Trophoblast cell (in vitro differentiated cells and primary cell): ENCODE measurements at regions not wholly inside any gene's neighbourhood (a gene's known extent, or its start where the extent isn't known, plus 50 kb on each side); places are given as distances from the start of the nearest gene placed in this dataset.
"Not testable (repeated sequence)": the region's sequence is repeated elsewhere in the genome, so short reads cannot be mapped to it uniquely, and the experiment has no call there.

Experiments used
- DNase-seq, 2 donors: peaks; one replicate each; pipeline ENCODE4 v3.0.0-alpha.2; 2016
- H2AFZ ChIP-seq: 2 replicates; pipeline ENCODE4 v1.6.1; 2013; ENCODE audit warnings: low read length, moderate library complexity, mild to moderate bottlenecking; ENCODE audit not compliant: insufficient read depth, poor library complexity
- H2AK5ac ChIP-seq: 2 replicates; pipeline ENCODE4 v1.6.1; 2013; ENCODE audit warnings: mild to moderate bottlenecking, low read length
- H2BK120ac ChIP-seq: 2 replicates; pipeline ENCODE4 v1.6.1; 2013; ENCODE audit warnings: low read length, mild to moderate bottlenecking, moderate library complexity; ENCODE audit not compliant: insufficient read depth, poor library complexity
- H2BK12ac ChIP-seq: 2 replicates; pipeline ENCODE4 v1.6.1; 2013; ENCODE audit warnings: mild to moderate bottlenecking, low read length, moderate library complexity
- H2BK5ac ChIP-seq: 2 replicates; pipeline ENCODE4 v1.6.1; 2013; ENCODE audit warnings: low read length, low read depth, moderate library complexity, mild to moderate bottlenecking; ENCODE audit not compliant: poor library complexity
- H3K14ac ChIP-seq: 2 replicates; pipeline ENCODE4 v1.6.1; 2013; ENCODE audit warnings: mild to moderate bottlenecking, low read length
- H3K18ac ChIP-seq: 2 replicates; pipeline ENCODE4 v1.6.1; 2013; ENCODE audit warnings: mild to moderate bottlenecking, low read length
- H3K23ac ChIP-seq: 2 replicates; pipeline ENCODE4 v1.6.1; 2013; ENCODE audit warnings: low read length
- H3K27ac ChIP-seq: 2 replicates; pipeline ENCODE4 v1.5.1; 2013; ENCODE audit warnings: low read depth, mild to moderate bottlenecking, inconsistent platforms, low read length, moderate library complexity
- H3K27me3 ChIP-seq: 2 replicates; pipeline ENCODE4 v1.6.1; 2013; ENCODE audit warnings: inconsistent platforms, mild to moderate bottlenecking, low read length, moderate library complexity; ENCODE audit not compliant: insufficient read depth
- H3K36me3 ChIP-seq, 2 experiments: 1 replicate in 1 of 2; 2 replicates in 1 of 2; pipeline ENCODE4 v1.6.1; 2013; ENCODE audit warnings: low read length in 2 of 2, mild to moderate bottlenecking in 2 of 2, moderate library complexity in 1 of 2; ENCODE audit not compliant: insufficient read depth in 2 of 2, control insufficient read depth in 1 of 2
- H3K4ac ChIP-seq: 2 replicates; pipeline ENCODE4 v1.6.1; 2013; ENCODE audit warnings: low read depth, mild to moderate bottlenecking, low read length, moderate library complexity
- H3K4me1 ChIP-seq, 2 experiments: 1 replicate in 1 of 2; 2 replicates in 1 of 2; pipeline ENCODE4 v1.6.1; 2013; ENCODE audit warnings: low read length in 2 of 2, mild to moderate bottlenecking in 2 of 2, moderate library complexity in 1 of 2; ENCODE audit not compliant: insufficient read depth in 2 of 2, control insufficient read depth in 1 of 2
- H3K4me2 ChIP-seq: 2 replicates; pipeline ENCODE4 v1.6.1; 2013; ENCODE audit warnings: inconsistent platforms, mild to moderate bottlenecking, low read length, moderate library complexity
- H3K4me3 ChIP-seq: 2 replicates; pipeline ENCODE4 v1.5.1; 2013; ENCODE audit warnings: mild to moderate bottlenecking, low read depth, low read length, inconsistent platforms
- H3K79me1 ChIP-seq: one replicate; pipeline ENCODE4 v1.6.1; 2013; ENCODE audit warnings: low read length
- H3K79me2 ChIP-seq: 2 replicates; pipeline ENCODE4 v1.6.1; 2013; ENCODE audit warnings: low read length, mild to moderate bottlenecking; ENCODE audit not compliant: control insufficient read depth, insufficient read depth, poor library complexity
- H3K9ac ChIP-seq: 2 replicates; pipeline ENCODE4 v1.6.1; 2013; ENCODE audit warnings: mild to moderate bottlenecking, low read length
- H3K9me3 ChIP-seq: 2 replicates; pipeline ENCODE4 v1.6.1; 2013; ENCODE audit warnings: low read depth, mild to moderate bottlenecking, control low read depth, inconsistent platforms, low read length; ENCODE audit not compliant: insufficient read depth
- H4K12ac ChIP-seq: 2 replicates; pipeline ENCODE4 v1.6.1; 2013; ENCODE audit warnings: low read depth, mild to moderate bottlenecking, low read length, moderate library complexity
- H4K8ac ChIP-seq: 2 replicates; pipeline ENCODE4 v1.6.1; 2013; ENCODE audit warnings: low read depth, mild to moderate bottlenecking, low read length, moderate library complexity
- H4K91ac ChIP-seq: one replicate; pipeline ENCODE4 v1.6.1; 2013; ENCODE audit warnings: low read depth, mild to moderate bottlenecking, low read length, moderate library complexity
- WGBS: extraction: QIAGEN DNeasy Blood & Tissue Kit; methylation state at CpG from one replicate; pipeline ENCODE4 v1.1.7; 2013; ENCODE audit warnings: missing lambda C conversion rate; ENCODE audit not compliant: insufficient read length, insufficient coverage; ENCODE audit errors: extremely low coverage; 5-methylcytosine and 5-hydroxymethylcytosine counted together

GRCh38 chr4:8722556-8722955 lies 130.0 kb downstream of the CPZ start:
- H3K36me3 ChIP-seq, result no peaks in the 10 kb centered on the region
- no CpG with 5 or more reads among the region's 9 CpGs for WGBS

GRCh38 chr4:8721621-8722020 lies 129.1 kb downstream of the CPZ start:
- Histone ChIP-seq H3K4ac (no peak overlapping the region), H3K4me3 (no peak overlapping the region), H4K12ac (no peak overlapping the region), H3K9ac (no peak overlapping the region), H2AK5ac (no peak overlapping the region), H2BK12ac (no peak overlapping the region), H3K79me1 (no peaks in the 10 kb centered on the region), H3K4me2 (no peak overlapping the region), H3K36me3 (no peaks in the 10 kb centered on the region), H2AFZ (no peak overlapping the region), H3K18ac (no peak overlapping the region), H3K4me1 (no peaks in the 10 kb centered on the region), H3K9me3 (peaks cover 3% of the 10 kb centered on the region), H3K27me3 (no peaks in the 10 kb centered on the region), H3K14ac (no peak overlapping the region), H2BK5ac (no peak overlapping the region), H2BK120ac (no peak overlapping the region), H3K27ac (no peak overlapping the region), H4K91ac (no peak overlapping the region), H3K79me2 (no peaks in the 10 kb centered on the region), H3K23ac (no peak overlapping the region), H4K8ac (no peak overlapping the region)
- DNase-seq, result no peak
- WGBS, result no CpG with 5 or more reads among the region's 8 CpGs

More at GRCh38 chr4:8722556-8722955, 130.0 kb downstream of the CPZ start:
- Histone ChIP-seq H3K79me2 (no peaks in the 10 kb centered on the region), H2AK5ac (no peak overlapping the region), H3K18ac (no peak overlapping the region), H3K14ac (no peak overlapping the region), H3K4ac (no peak overlapping the region), H3K27me3 (no peaks in the 10 kb centered on the region), H3K4me3 (no peak overlapping the region), H3K27ac (no peak overlapping the region), H3K9me3 (peaks cover 3% of the 10 kb centered on the region), H4K12ac (no peak overlapping the region), H3K23ac (no peak overlapping the region), H2BK5ac (no peak overlapping the region), H3K4me2 (no peak overlapping the region), H2BK12ac (no peak overlapping the region), H2AFZ (no peak overlapping the region), H3K9ac (no peak overlapping the region), H3K79me1 (no peaks in the 10 kb centered on the region), H4K8ac (no peak overlapping the region), H4K91ac (no peak overlapping the region), H2BK120ac (no peak overlapping the region), H3K4me1 (no peaks in the 10 kb centered on the region)
- DNase-seq, result no peak

- H3K36me3 ChIP-seq, result no peaks in the 10 kb centered on the region
- WGBS, result no CpG with 5 or more reads among the region's 8 CpGs
- no peaks in the 10 kb centered on the region for H3K79me2 ChIP-seq
- H4K12ac ChIP-seq, result no peak overlapping the region
- no peak overlapping the region for H2AK5ac ChIP-seq
- H3K4me1 ChIP-seq, result no peaks in the 10 kb centered on the region
- no peak overlapping the region for H2BK12ac ChIP-seq
- no peak overlapping the region for H3K4me3 ChIP-seq
- H3K27ac ChIP-seq, result no peak overlapping the region
- H3K23ac ChIP-seq, result no peak overlapping the region
- H3K27me3 ChIP-seq, result no peaks in the 10 kb centered on the region
- no peak overlapping the region for H3K4ac ChIP-seq
- no peak overlapping the region for H3K9ac ChIP-seq
- no peak for DNase-seq
- no peak overlapping the region for H2BK120ac ChIP-seq
- no peak overlapping the region for H2BK5ac ChIP-seq
- H3K79me1 ChIP-seq, result no peaks in the 10 kb centered on the region
- no peak overlapping the region for H4K8ac ChIP-seq
- H3K9me3 ChIP-seq, result peaks cover 3% of the 10 kb centered on the region
- no peak overlapping the region for H3K14ac ChIP-seq
- H4K91ac ChIP-seq, result no peak overlapping the region
- no peak overlapping the region for H3K4me2 ChIP-seq
- no peak overlapping the region for H3K18ac ChIP-seq
- H2AFZ ChIP-seq, result no peak overlapping the region
Measured at GRCh38 chr4:8719421-8719820, 126.9 kb downstream of the CPZ start.

- H3K4ac ChIP-seq, H3K4me2 ChIP-seq, H3K36me3 ChIP-seq, H2BK120ac ChIP-seq, H3K23ac ChIP-seq, H4K12ac ChIP-seq, H2BK5ac ChIP-seq, H3K4me1 ChIP-seq, H3K9ac ChIP-seq, H4K91ac ChIP-seq, H3K18ac ChIP-seq, H3K27ac ChIP-seq, H3K9me3 ChIP-seq, H2AFZ ChIP-seq, H2BK12ac ChIP-seq, H3K27me3 ChIP-seq, H2AK5ac ChIP-seq, DNase-seq, H3K79me2 ChIP-seq, H3K79me1 ChIP-seq, H3K4me3 ChIP-seq, H3K14ac ChIP-seq, H4K8ac ChIP-seq: not testable (repeated sequence)
- no CpG with 5 or more reads among the region's 2 CpGs for WGBS
Measured at GRCh38 chr4:8717470-8717869, 124.9 kb downstream of the CPZ start.
